ENCODE measurements at regions not wholly inside any gene's neighbourhood (a gene's known extent, or its start where the extent isn't known, plus 50 kb on each side); places are given as distances from the start of the nearest gene placed in this dataset.

DNA sequence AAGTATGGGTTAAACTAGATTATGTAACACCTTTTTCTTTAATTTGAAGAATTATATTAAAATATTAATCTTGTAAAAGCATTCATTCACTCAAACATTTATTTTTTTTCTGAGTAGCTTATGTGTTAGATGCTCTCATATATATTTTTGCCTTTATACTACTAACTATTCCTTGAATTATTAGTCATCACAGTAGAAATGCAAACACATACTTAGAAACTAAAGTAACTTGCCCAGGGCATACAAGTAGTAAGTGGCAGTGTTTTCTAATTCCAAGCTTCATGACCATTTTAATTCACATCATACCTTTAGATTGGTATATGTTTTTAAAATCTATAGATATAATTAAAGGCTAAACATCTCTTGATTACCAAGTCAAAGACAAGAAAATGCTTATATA, 1271.0 kb downstream of the BRINP3 start:
- TF ChIP-seq, protein P1, sequence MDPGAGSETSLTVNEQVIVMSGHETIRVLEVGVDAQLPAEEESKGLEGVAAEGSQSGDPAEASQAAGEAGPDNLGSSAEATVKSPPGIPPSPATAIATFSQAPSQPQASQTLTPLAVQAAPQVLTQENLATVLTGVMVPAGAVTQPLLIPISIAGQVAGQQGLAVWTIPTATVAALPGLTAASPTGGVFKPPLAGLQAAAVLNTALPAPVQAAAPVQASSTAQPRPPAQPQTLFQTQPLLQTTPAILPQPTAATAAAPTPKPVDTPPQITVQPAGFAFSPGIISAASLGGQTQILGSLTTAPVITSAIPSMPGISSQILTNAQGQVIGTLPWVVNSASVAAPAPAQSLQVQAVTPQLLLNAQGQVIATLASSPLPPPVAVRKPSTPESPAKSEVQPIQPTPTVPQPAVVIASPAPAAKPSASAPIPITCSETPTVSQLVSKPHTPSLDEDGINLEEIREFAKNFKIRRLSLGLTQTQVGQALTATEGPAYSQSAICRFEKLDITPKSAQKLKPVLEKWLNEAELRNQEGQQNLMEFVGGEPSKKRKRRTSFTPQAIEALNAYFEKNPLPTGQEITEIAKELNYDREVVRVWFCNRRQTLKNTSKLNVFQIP (CRISPR knock-in tag; IDR thresholded peaks at IDR 0.05; ENCODE audit: borderline replicate concordance, low read depth) = no peak
- TF ChIP-seq ESRRG (CRISPR knock-in tag; IDR thresholded peaks at IDR 0.05) = no peak
- TF ChIP-seq ZNF8 (CRISPR knock-in tag; IDR thresholded peaks at IDR 0.05) = no peak
- TF ChIP-seq RARB (CRISPR knock-in tag; IDR thresholded peaks at IDR 0.05) = no peak
- no peak for TF ChIP-seq ZFP3 (CRISPR knock-in tag; IDR thresholded peaks at IDR 0.05)
- TF ChIP-seq, protein P2, sequence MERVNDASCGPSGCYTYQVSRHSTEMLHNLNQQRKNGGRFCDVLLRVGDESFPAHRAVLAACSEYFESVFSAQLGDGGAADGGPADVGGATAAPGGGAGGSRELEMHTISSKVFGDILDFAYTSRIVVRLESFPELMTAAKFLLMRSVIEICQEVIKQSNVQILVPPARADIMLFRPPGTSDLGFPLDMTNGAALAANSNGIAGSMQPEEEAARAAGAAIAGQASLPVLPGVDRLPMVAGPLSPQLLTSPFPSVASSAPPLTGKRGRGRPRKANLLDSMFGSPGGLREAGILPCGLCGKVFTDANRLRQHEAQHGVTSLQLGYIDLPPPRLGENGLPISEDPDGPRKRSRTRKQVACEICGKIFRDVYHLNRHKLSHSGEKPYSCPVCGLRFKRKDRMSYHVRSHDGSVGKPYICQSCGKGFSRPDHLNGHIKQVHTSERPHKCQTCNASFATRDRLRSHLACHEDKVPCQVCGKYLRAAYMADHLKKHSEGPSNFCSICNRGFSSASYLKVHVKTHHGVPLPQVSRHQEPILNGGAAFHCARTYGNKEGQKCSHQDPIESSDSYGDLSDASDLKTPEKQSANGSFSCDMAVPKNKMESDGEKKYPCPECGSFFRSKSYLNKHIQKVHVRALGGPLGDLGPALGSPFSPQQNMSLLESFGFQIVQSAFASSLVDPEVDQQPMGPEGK (CRISPR knock-in tag; IDR thresholded peaks at IDR 0.05; ENCODE audit: borderline replicate concordance) = no peak
- no peak for TF ChIP-seq ARNTL (CRISPR knock-in tag; IDR thresholded peaks at IDR 0.05; ENCODE audit: borderline replicate concordance, low read depth)
- TF ChIP-seq ZFP30 (CRISPR knock-in tag; IDR thresholded peaks at IDR 0.05) = no peak
- TF ChIP-seq OSR1 (CRISPR knock-in tag; IDR thresholded peaks at IDR 0.05) = no peak

Measured in SK-N-SH treated with all-trans-retinoic acid at 6 μM for 48 hours (cell line).